A673 (cell line): ENCODE measurements at regions not wholly inside any gene's neighbourhood (a gene's known extent, or its start where the extent isn't known, plus 50 kb on each side); places are given as distances from the start of the nearest gene placed in this dataset.

Experiments used
- BruUV-seq: library from RNA; stranded (reverse); fragments of 400-500 nt; replicated peaks from 2 replicates; lab custom pipeline; 2021; lab: Mats Ljungman, UMichigan
- CTCF ChIA-PET: fragments of 300-600 bp; sonication (Branson Sonifier 250); formaldehyde crosslinking; loops from one replicate; lab custom pipeline; 2022; ENCODE audit warnings: antibody characterized with exemption; lab: Charles Lee
- POLR2A ChIA-PET: fragments of 300-600 bp; sonication (Branson Sonifier 250); formaldehyde crosslinking; loops from one replicate; lab custom pipeline; 2022; ENCODE audit warnings: antibody characterized with exemption; ENCODE audit not compliant: low non-redundant PET; lab: Charles Lee
- DNase-seq: peaks from one replicate; pipeline ENCODE4 v3.0.0-alpha.2; 2015; ENCODE audit warnings: low spot score
- H3K27ac ChIP-seq: fragments of 200-600 bp; sonication (generic); 2 replicates; pipeline ENCODE4 v1.5.1; 2016; ENCODE audit warnings: mixed run types, low read depth, mild to moderate bottlenecking, mixed read lengths, antibody characterized with exemption, low read length; ENCODE audit not compliant: poor library complexity, severe bottlenecking
- H3K27me3 ChIP-seq: fragments of 200-600 bp; sonication (generic); replicated peaks from 2 replicates; pipeline ENCODE4 v1.6.1; 2017; ENCODE audit warnings: mixed run types, low read depth, mild to moderate bottlenecking, mixed read lengths, antibody characterized with exemption, low read length; ENCODE audit not compliant: insufficient read depth, poor library complexity
- H3K36me3 ChIP-seq: fragments of 200-600 bp; sonication (generic); 2 replicates; pipeline ENCODE4 v1.6.1; 2016; ENCODE audit warnings: mixed run types, mild to moderate bottlenecking, mixed read lengths, antibody characterized with exemption, low read length; ENCODE audit not compliant: insufficient read depth, poor library complexity, severe bottlenecking
- H3K4me1 ChIP-seq: fragments of 200-600 bp; sonication (generic); 2 replicates; pipeline ENCODE4 v1.6.1; 2017; ENCODE audit warnings: mixed run types, mild to moderate bottlenecking, mixed read lengths, antibody characterized with exemption, low read length; ENCODE audit not compliant: insufficient read depth, poor library complexity, severe bottlenecking
- H3K4me3 ChIP-seq: fragments of 200-600 bp; sonication (generic); 2 replicates; pipeline ENCODE4 v1.5.1; 2016; ENCODE audit warnings: low read depth, mixed run types, mild to moderate bottlenecking, mixed read lengths, low read length; ENCODE audit not compliant: poor library complexity, severe bottlenecking
- H3K9me3 ChIP-seq: fragments of 200-600 bp; sonication (generic); 2 replicates; pipeline ENCODE4 v1.6.1; 2016; ENCODE audit warnings: mixed run types, low read depth, mild to moderate bottlenecking, mixed read lengths, antibody characterized with exemption, low read length; ENCODE audit not compliant: poor library complexity, severe bottlenecking
- EZH2 ChIP-seq: fragments of 200-600 bp; sonication (generic); IDR thresholded peaks from 2 replicates; pipeline ENCODE4 v1.6.1; 2017; ENCODE audit warnings: borderline replicate concordance, low read depth, mild to moderate bottlenecking, mixed read lengths, antibody characterized with exemption, low read length; ENCODE audit not compliant: poor library complexity, severe bottlenecking
- intact Hi-C: fragments of 100-400 bp; cut with micrococcal nuclease; formaldehyde crosslinking; loops from one replicate; pipeline ENCODE4 v1.10.0; 2022; ENCODE audit not compliant: unreplicated experiment
- TF ChIP-seq, protein P1 (sequence below): fragments of 300-800, 200-600 bp; sonication (generic); conservative IDR thresholded peaks from 2 replicates; pipeline ENCODE4 v1.5.1; 2017; ENCODE audit warnings: low read depth, mild to moderate bottlenecking, antibody characterized with exemption, low read length, moderate library complexity, mixed read lengths

DNA sequence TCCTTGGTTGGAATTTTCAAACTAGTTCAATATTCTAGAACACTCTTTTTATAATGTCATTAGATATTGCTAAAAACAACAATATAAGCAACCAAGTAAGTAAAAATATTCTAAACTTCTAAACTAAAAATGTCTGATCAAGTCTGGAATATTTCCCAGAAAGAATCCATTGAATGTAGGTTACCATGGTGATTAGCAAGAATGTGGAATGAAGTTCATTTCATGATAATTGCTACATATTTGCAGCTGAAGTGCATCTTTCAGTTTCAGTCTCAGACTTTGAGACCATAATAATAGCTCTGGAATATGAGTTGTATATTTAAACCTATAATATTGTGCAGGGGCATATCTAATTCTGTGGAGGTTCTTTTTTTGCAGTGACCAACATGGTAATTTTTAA lies 61.0 kb upstream of the NKAIN2 start:
- intact Hi-C loops = no loop called here
- Histone ChIP-seq H3K9me3 (no peaks in the 10 kb centered on the region), H3K27me3 (no peaks in the 10 kb centered on the region), H3K4me1 (peaks cover 7% of the 10 kb centered on the region), H3K27ac (no peak overlapping the region), H3K36me3 (no peaks in the 10 kb centered on the region), H3K4me3 (no peak overlapping the region)
- ChIA-PET POLR2A (no interaction called here), CTCF (no interaction called here)
- TF ChIP-seq, protein P1, sequence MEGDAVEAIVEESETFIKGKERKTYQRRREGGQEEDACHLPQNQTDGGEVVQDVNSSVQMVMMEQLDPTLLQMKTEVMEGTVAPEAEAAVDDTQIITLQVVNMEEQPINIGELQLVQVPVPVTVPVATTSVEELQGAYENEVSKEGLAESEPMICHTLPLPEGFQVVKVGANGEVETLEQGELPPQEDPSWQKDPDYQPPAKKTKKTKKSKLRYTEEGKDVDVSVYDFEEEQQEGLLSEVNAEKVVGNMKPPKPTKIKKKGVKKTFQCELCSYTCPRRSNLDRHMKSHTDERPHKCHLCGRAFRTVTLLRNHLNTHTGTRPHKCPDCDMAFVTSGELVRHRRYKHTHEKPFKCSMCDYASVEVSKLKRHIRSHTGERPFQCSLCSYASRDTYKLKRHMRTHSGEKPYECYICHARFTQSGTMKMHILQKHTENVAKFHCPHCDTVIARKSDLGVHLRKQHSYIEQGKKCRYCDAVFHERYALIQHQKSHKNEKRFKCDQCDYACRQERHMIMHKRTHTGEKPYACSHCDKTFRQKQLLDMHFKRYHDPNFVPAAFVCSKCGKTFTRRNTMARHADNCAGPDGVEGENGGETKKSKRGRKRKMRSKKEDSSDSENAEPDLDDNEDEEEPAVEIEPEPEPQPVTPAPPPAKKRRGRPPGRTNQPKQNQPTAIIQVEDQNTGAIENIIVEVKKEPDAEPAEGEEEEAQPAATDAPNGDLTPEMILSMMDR = no peak
- no peak for TF ChIP-seq EZH2
- no peak for DNase-seq
- no TSS peak for BruUV-seq

DNA sequence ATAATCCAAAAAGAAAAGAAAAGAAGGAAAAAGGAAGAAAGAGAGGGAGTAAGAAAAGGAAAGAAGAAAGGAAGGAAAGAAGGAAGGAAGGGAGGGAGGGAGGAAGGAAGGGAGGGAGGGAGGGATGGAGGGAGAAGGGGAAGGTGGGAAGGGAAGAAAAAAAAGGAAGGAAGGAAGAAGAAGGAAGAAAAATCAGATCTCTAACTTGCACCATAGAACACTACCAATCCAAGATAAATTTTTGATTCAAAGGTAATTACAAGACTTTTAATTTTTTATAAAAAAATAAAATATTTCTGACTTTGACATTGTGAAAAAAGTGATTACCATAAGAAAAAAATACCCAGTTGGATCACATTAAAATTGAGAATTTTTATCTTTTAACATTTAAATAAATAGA lies 70.5 kb upstream of the NKAIN2 start:
- ChIA-PET CTCF (no interaction called here), POLR2A (no interaction called here)
- intact Hi-C loops = no loop called here
- DNase-seq = no peak
- Histone ChIP-seq H3K36me3 (no peaks in the 10 kb centered on the region), H3K9me3 (no peaks in the 10 kb centered on the region), H3K4me3 (no peak overlapping the region), H3K4me1 (no peaks in the 10 kb centered on the region), H3K27ac (no peak overlapping the region), H3K27me3 (no peaks in the 10 kb centered on the region)
- no TSS peak for BruUV-seq
- TF ChIP-seq, protein P1 = no peak
- TF ChIP-seq EZH2 = no peak

DNA sequence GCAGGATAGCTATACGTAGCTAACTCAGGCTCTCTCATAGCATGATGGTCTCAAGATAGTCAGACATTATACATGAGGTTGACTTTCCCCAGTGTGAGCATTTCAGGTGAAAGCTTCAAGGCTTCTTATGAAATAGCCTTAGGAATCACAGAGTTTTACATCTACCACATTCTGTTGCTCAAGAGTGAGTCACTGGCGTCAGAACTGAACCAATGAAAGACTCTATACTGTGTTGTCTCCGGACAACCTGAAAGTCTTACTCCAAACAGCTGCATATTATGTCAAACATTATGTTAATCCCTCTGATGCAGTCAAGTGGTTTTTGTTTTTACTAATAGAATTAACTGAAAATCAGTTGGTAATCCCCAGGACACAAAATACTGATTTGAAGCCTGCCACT lies 79.8 kb upstream of the TRDN start:
- Histone ChIP-seq H3K27me3 (no peaks in the 10 kb centered on the region), H3K36me3 (no peaks in the 10 kb centered on the region), H3K4me1 (peaks cover 29% of the 10 kb centered on the region), H3K27ac (no peak overlapping the region), H3K9me3 (peaks cover 5% of the 10 kb centered on the region), H3K4me3 (no peak overlapping the region)
- intact Hi-C loops = loop anchor here (10.0 kb wide), 1 partner anchor 982 kb away; no protein-coding TSS in a partner anchor
- no TSS peak for BruUV-seq
- POLR2A ChIA-PET = no interaction called here
- CTCF ChIA-PET = interaction anchor here (1.6 kb wide), 1 partner anchor 1080 kb away, joined by 3 read pairs; no protein-coding TSS in a partner anchor
- peak; percentile 35 for DNase-seq
- TF ChIP-seq, protein P1 = no peak
- no peak for TF ChIP-seq EZH2
